Mesenchymal stem cell (in vitro differentiated cells and primary cell): ENCODE measurements at regions not wholly inside any gene's neighbourhood (a gene's known extent, or its start where the extent isn't known, plus 50 kb on each side); places are given as distances from the start of the nearest gene placed in this dataset.

Experiments
- DNase-seq: peaks from one replicate; pipeline ENCODE4 v3.0.0-alpha.2; 2013
- H2AFZ ChIP-seq: one replicate; pipeline ENCODE4 v1.6.1; 2013; ENCODE audit warnings: low read depth, mild to moderate bottlenecking, control low read depth, inconsistent platforms, low read length, moderate library complexity
- H2AK5ac ChIP-seq: 2 replicates; pipeline ENCODE4 v1.6.1; 2013; ENCODE audit warnings: low read length, moderate library complexity, mild to moderate bottlenecking, inconsistent platforms; ENCODE audit not compliant: severe bottlenecking
- H2BK120ac ChIP-seq: one replicate; pipeline ENCODE4 v1.6.1; 2013; ENCODE audit warnings: low read depth, mild to moderate bottlenecking, inconsistent platforms, low read length, moderate library complexity
- H2BK12ac ChIP-seq, 2 experiments: one replicate each; pipeline ENCODE4 v1.6.1; 2013; ENCODE audit warnings: inconsistent platforms in 2 of 2, low read length in 2 of 2, mild to moderate bottlenecking in 2 of 2, moderate library complexity in 2 of 2, control low read depth in 1 of 2
- H2BK15ac ChIP-seq: one replicate; pipeline ENCODE4 v1.6.1; 2013; ENCODE audit warnings: mild to moderate bottlenecking, low read depth, inconsistent platforms; ENCODE audit not compliant: poor library complexity, severe bottlenecking
- H2BK5ac ChIP-seq: 2 replicates; pipeline ENCODE4 v1.6.1; 2013; ENCODE audit warnings: low read depth, mild to moderate bottlenecking, low read length, control low read depth, inconsistent platforms; ENCODE audit not compliant: poor library complexity, severe bottlenecking
- H3K14ac ChIP-seq, 2 experiments: one replicate each; pipeline ENCODE4 v1.6.1; 2013; ENCODE audit warnings: inconsistent platforms in 2 of 2, low read length in 2 of 2, control low read depth in 1 of 2, mild to moderate bottlenecking in 1 of 2, moderate library complexity in 1 of 2
- H3K18ac ChIP-seq, 2 experiments: one replicate each; pipeline ENCODE4 v1.6.1; 2013; ENCODE audit warnings: inconsistent platforms in 2 of 2, low read length in 2 of 2, control low read depth in 1 of 2, low read depth in 1 of 2, mild to moderate bottlenecking in 1 of 2
- H3K23ac ChIP-seq, 2 experiments: one replicate each; pipeline ENCODE4 v1.6.1; 2013; ENCODE audit warnings: inconsistent platforms in 2 of 2, low read length in 2 of 2, mild to moderate bottlenecking in 2 of 2, moderate library complexity in 2 of 2, control low read depth in 1 of 2
- H3K27ac ChIP-seq: 2 replicates; pipeline ENCODE4 v1.5.1; 2013; ENCODE audit warnings: mild to moderate bottlenecking, moderate library complexity, low read length, control low read depth, inconsistent platforms; ENCODE audit not compliant: poor library complexity, severe bottlenecking
- H3K27me3 ChIP-seq, 2 experiments: 2 replicates each; pipeline versions ENCODE4 v1.6.1 to v1.7.0; 2013; ENCODE audit warnings: low read length in 2 of 2, mild to moderate bottlenecking in 2 of 2, moderate library complexity in 2 of 2, control low read depth in 1 of 2, inconsistent platforms in 1 of 2; ENCODE audit not compliant: control insufficient read depth in 1 of 2, insufficient read depth in 1 of 2
- H3K36me3 ChIP-seq, 2 experiments: 2 replicates each; pipeline versions ENCODE4 v1.6.1 to v1.7.0; 2013; ENCODE audit warnings: low read length in 2 of 2, control low read depth in 1 of 2, inconsistent platforms in 1 of 2, low read depth in 1 of 2, mild to moderate bottlenecking in 1 of 2; ENCODE audit not compliant: insufficient read depth in 2 of 2, control insufficient read depth in 1 of 2
- H3K4ac ChIP-seq, 2 experiments: one replicate each; pipeline ENCODE4 v1.6.1; 2013; ENCODE audit warnings: inconsistent platforms in 2 of 2, low read length in 2 of 2, mild to moderate bottlenecking in 2 of 2, moderate library complexity in 2 of 2, control low read depth in 1 of 2, low read depth in 1 of 2
- H3K4me1 ChIP-seq: 2 replicates; pipeline ENCODE4 v1.6.1; 2013; ENCODE audit warnings: low read depth, low read length, control low read depth; ENCODE audit not compliant: control insufficient read depth, insufficient read depth
- H3K4me2 ChIP-seq: 2 replicates; pipeline ENCODE4 v1.6.1; 2013; ENCODE audit warnings: low read length, mild to moderate bottlenecking, inconsistent platforms; ENCODE audit not compliant: poor library complexity, severe bottlenecking
- H3K4me3 ChIP-seq, 2 experiments: 2 replicates each; pipeline versions ENCODE4 v1.5.1 to v1.7.0; 2013; ENCODE audit warnings: low read length in 2 of 2, mild to moderate bottlenecking in 2 of 2, control low read depth in 1 of 2, low read depth in 1 of 2; ENCODE audit not compliant: insufficient read depth in 1 of 2
- H3K79me1 ChIP-seq: replicated peaks from 2 replicates; pipeline ENCODE4 v1.6.1; 2013; ENCODE audit warnings: mild to moderate bottlenecking, control low read depth, low read length, inconsistent platforms; ENCODE audit not compliant: poor library complexity, severe bottlenecking
- H3K9ac ChIP-seq: 2 replicates; pipeline ENCODE4 v1.7.0; 2013; ENCODE audit warnings: mild to moderate bottlenecking, low read length, moderate library complexity
- H3K9me3 ChIP-seq: 2 replicates; pipeline ENCODE4 v1.7.0; 2013; ENCODE audit warnings: mild to moderate bottlenecking, low read length; ENCODE audit not compliant: control insufficient read depth
- H4K8ac ChIP-seq: one replicate; pipeline ENCODE4 v1.6.1; 2013; ENCODE audit warnings: inconsistent platforms, mild to moderate bottlenecking, low read length, moderate library complexity
- H4K91ac ChIP-seq: one replicate; pipeline ENCODE4 v1.6.1; 2013; ENCODE audit warnings: mild to moderate bottlenecking, low read length, inconsistent platforms
- WGBS: methylation state at CpG from one replicate; pipeline ENCODE4 v1.1.7; 2013; ENCODE audit warnings: mixed read lengths; 5-methylcytosine and 5-hydroxymethylcytosine counted together

GRCh38 chr11:92601048-92601447 lies 368.4 kb upstream of the MTNR1B start:
- Histone ChIP-seq H3K4me2 (no peak overlapping the region), H3K23ac (no peak overlapping the region), H3K27me3 (no peaks in the 10 kb centered on the region), H3K14ac (no peak overlapping the region), H3K4me3 (no peak overlapping the region), H3K18ac (no peak overlapping the region), H4K91ac (no peak overlapping the region), H3K4me1 (no peaks in the 10 kb centered on the region), H3K9me3 (no peaks in the 10 kb centered on the region), H2BK120ac (no peak overlapping the region), H3K27ac (no peak overlapping the region), H4K8ac (no peak overlapping the region), H2AFZ (no peak overlapping the region), H3K9ac (no peak overlapping the region), H2BK5ac (no peak overlapping the region), H2BK15ac (no peak overlapping the region), H3K79me1 (no peaks in the 10 kb centered on the region), H2BK12ac (no peak overlapping the region), H2AK5ac (no peak overlapping the region), H3K36me3 (no peaks in the 10 kb centered on the region), H3K4ac (no peak overlapping the region)
- 97% methylated on average over 3 of the region's 4 CpGs for WGBS
- no peak for DNase-seq

- no peaks in the 10 kb centered on the region for H3K79me1 ChIP-seq
- no peak overlapping the region for H4K8ac ChIP-seq
- H3K36me3 ChIP-seq, result no peaks in the 10 kb centered on the region
- H2AK5ac ChIP-seq, result no peak overlapping the region
- DNase-seq, result no peak
- H3K23ac ChIP-seq, result no peak overlapping the region
- no peak overlapping the region for H2BK120ac ChIP-seq
- H2AFZ ChIP-seq, result no peak overlapping the region
- no peak overlapping the region for H4K91ac ChIP-seq
- H2BK12ac ChIP-seq, result no peak overlapping the region
- no peaks in the 10 kb centered on the region for H3K27me3 ChIP-seq
- WGBS, result 93% methylated on average over 2 of the region's 2 CpGs
- no peak overlapping the region for H3K9ac ChIP-seq
- no peak overlapping the region for H2BK15ac ChIP-seq
- H3K27ac ChIP-seq, result no peak overlapping the region
- H3K4ac ChIP-seq, result no peak overlapping the region
- no peak overlapping the region for H3K4me2 ChIP-seq
- no peak overlapping the region for H2BK5ac ChIP-seq
- no peaks in the 10 kb centered on the region for H3K4me1 ChIP-seq
- H3K18ac ChIP-seq, result no peak overlapping the region
- no peak overlapping the region for H3K4me3 ChIP-seq
- H3K9me3 ChIP-seq, result no peaks in the 10 kb centered on the region
- no peak overlapping the region for H3K14ac ChIP-seq
Measured at GRCh38 chr11:92605667-92606066, 363.8 kb upstream of the MTNR1B start.

GRCh38 chr11:92607969-92608722 lies 361.3 kb upstream of the MTNR1B start:
- no peaks in the 10 kb centered on the region for H3K36me3 ChIP-seq
- H3K4me3 ChIP-seq, result no peak overlapping the region
- DNase-seq, result no peak
- no peak overlapping the region for H2BK5ac ChIP-seq
- no peak overlapping the region for H3K18ac ChIP-seq
- H2BK12ac ChIP-seq, result no peak overlapping the region
- no peak overlapping the region for H2BK15ac ChIP-seq
- H3K9ac ChIP-seq, result no peak overlapping the region
- no peak overlapping the region for H3K23ac ChIP-seq
- no peak overlapping the region for H2AFZ ChIP-seq
- no peak overlapping the region for H2AK5ac ChIP-seq
- H4K91ac ChIP-seq, result no peak overlapping the region
- H3K9me3 ChIP-seq, result no peaks in the 10 kb centered on the region
- no peak overlapping the region for H3K4me2 ChIP-seq
- no peak overlapping the region for H3K4ac ChIP-seq
- no CpG with 5 or more reads among the region's 4 CpGs for WGBS
- no peaks in the 10 kb centered on the region for H3K27me3 ChIP-seq
- no peak overlapping the region for H3K14ac ChIP-seq
- no peak overlapping the region for H4K8ac ChIP-seq
- H3K27ac ChIP-seq, result no peak overlapping the region
- no peaks in the 10 kb centered on the region for H3K79me1 ChIP-seq
- H3K4me1 ChIP-seq, result no peaks in the 10 kb centered on the region
- no peak overlapping the region for H2BK120ac ChIP-seq

DNA sequence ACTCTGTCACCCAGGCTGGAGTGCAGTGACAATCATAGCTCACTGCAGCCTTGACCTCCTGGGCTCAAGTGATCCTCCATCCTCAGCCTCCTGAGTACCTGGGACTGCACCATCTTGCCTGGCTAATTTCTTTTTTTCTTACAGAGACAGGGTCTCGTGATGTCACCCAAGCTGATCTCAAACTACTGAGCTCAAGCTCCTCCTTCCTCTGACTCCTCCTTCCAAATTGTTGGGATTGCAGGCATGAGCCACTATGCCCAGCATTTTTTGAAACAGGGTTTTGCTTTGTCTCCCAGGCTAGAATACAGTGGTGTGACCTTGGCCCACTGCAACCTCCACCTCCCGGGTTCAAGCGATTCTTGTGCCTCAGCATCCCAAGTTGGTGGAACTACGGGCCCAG lies 358.3 kb upstream of the MTNR1B start:
- H3K9ac ChIP-seq, result no peak overlapping the region
- no peak for DNase-seq
- no peak overlapping the region for H3K4me3 ChIP-seq
- H3K36me3 ChIP-seq, result no peaks in the 10 kb centered on the region
- no peak overlapping the region for H3K18ac ChIP-seq
- no peak overlapping the region for H2BK15ac ChIP-seq
- H3K27me3 ChIP-seq, result no peaks in the 10 kb centered on the region
- no peak overlapping the region for H3K4me2 ChIP-seq
- no peaks in the 10 kb centered on the region for H3K9me3 ChIP-seq
- no peak overlapping the region for H3K4ac ChIP-seq
- H4K8ac ChIP-seq, result no peak overlapping the region
- no peak overlapping the region for H4K91ac ChIP-seq
- H2AFZ ChIP-seq, result no peak overlapping the region
- H3K79me1 ChIP-seq, result no peaks in the 10 kb centered on the region
- 85% methylated on average over 4 of the region's 4 CpGs for WGBS
- H3K27ac ChIP-seq, result no peak overlapping the region
- H2BK12ac ChIP-seq, result no peak overlapping the region
- H2BK5ac ChIP-seq, result no peak overlapping the region
- H2AK5ac ChIP-seq, result no peak overlapping the region
- H3K14ac ChIP-seq, result no peak overlapping the region
- no peak overlapping the region for H3K23ac ChIP-seq
- H3K4me1 ChIP-seq, result no peaks in the 10 kb centered on the region
- H2BK120ac ChIP-seq, result no peak overlapping the region
